ENCODE measurements at regions not wholly inside any gene's neighbourhood (a gene's known extent, or its start where the extent isn't known, plus 50 kb on each side); places are given as distances from the start of the nearest gene placed in this dataset.

DNA sequence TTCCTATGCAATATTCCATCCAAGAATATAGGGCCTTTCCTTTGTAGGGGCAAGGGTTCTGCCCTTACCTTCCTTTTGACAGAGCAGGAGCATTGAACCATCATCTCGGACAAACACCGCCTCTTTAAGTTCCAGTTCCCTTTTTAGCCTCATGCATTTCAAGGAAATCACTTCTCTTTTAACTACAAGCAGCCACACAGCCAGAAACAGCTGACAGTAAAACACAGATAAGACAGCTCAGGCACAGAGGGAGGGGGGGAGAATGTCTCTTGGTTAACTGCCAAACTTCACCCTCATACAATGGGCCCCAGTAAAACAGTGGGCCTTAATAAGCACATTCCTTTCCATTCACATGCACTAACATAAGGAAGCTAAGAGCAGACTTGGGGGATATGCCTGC, 648.3 kb downstream of the GABRG1 start:
- no TSS peak for BruUV-seq (replicated peaks)
- Histone ChIP-seq H3K79me2 (ENCODE audit: insufficient read depth, low read length) (no peaks in the 10 kb centered on the region), H3K4me1 (ENCODE audit: insufficient read depth, low read length) (no peaks in the 10 kb centered on the region), H3K27ac (ENCODE audit: extremely low read length, insufficient read depth, low read length) (no peak overlapping the region), H2AFZ (ENCODE audit: low read length) (no peak overlapping the region), H3K4me3 (replicated peaks in 1 of 3; ENCODE audit: insufficient read depth in 1 of 3, low read depth in 2 of 3, low read length in 3 of 3) (no peak overlapping the region), H3K27me3 (ENCODE audit: control insufficient read depth in 1 of 2, insufficient read depth in 2 of 2, low read length in 2 of 2) (no peaks in the 10 kb centered on the region), H3K9me3 (ENCODE audit: low read length) (peaks cover 42% of the 10 kb centered on the region), H3K36me3 (replicated peaks in 1 of 2; ENCODE audit: control insufficient read depth in 1 of 2, insufficient read depth in 2 of 2, low read length in 2 of 2) (no peaks in the 10 kb centered on the region), H3K4me2 (ENCODE audit: low read depth, low read length) (no peak overlapping the region), H4K20me1 (ENCODE audit: insufficient read depth, low read length) (no peaks in the 10 kb centered on the region), H3K9ac (ENCODE audit: insufficient read depth, low read depth, low read length) (no peak overlapping the region)
- FAIRE-seq = no peak
- intact Hi-C loops (cut with micrococcal nuclease; ENCODE audit: unreplicated experiment) = no loop called here
- CTCF ChIA-PET (ENCODE audit: low intra/inter-chr PET ratio, low total read pairs) = no interaction called here
- no peak for DNase-seq (ENCODE audit: low spot score)
- POLR2A ChIA-PET = no interaction called here
- WGBS (ENCODE audit: low lambda C conversion rate) = 0% methylated on average over 2 of the region's 2 CpGs
- in situ Hi-C loops (cut with HindIII; ENCODE audit: extremely low pct_ligation_motif_present, low pct_unique_long_range_greater_than_20kb) = no loop called here
- no peak for ATAC-seq
- TF ChIP-seq, protein P1, sequence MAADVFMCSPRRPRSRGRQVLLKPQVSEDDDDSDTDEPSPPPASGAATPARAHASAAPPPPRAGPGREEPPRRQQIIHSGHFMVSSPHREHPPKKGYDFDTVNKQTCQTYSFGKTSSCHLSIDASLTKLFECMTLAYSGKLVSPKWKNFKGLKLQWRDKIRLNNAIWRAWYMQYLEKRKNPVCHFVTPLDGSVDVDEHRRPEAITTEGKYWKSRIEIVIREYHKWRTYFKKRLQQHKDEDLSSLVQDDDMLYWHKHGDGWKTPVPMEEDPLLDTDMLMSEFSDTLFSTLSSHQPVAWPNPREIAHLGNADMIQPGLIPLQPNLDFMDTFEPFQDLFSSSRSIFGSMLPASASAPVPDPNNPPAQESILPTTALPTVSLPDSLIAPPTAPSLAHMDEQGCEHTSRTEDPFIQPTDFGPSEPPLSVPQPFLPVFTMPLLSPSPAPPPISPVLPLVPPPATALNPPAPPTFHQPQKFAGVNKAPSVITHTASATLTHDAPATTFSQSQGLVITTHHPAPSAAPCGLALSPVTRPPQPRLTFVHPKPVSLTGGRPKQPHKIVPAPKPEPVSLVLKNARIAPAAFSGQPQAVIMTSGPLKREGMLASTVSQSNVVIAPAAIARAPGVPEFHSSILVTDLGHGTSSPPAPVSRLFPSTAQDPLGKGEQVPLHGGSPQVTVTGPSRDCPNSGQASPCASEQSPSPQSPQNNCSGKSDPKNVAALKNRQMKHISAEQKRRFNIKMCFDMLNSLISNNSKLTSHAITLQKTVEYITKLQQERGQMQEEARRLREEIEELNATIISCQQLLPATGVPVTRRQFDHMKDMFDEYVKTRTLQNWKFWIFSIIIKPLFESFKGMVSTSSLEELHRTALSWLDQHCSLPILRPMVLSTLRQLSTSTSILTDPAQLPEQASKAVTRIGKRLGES (CRISPR knock-in tag; IDR thresholded peaks at IDR 0.05; ENCODE audit: borderline replicate concordance) = no peak
- TF ChIP-seq, protein P2, sequence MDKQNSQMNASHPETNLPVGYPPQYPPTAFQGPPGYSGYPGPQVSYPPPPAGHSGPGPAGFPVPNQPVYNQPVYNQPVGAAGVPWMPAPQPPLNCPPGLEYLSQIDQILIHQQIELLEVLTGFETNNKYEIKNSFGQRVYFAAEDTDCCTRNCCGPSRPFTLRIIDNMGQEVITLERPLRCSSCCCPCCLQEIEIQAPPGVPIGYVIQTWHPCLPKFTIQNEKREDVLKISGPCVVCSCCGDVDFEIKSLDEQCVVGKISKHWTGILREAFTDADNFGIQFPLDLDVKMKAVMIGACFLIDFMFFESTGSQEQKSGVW (CRISPR knock-in tag; IDR thresholded peaks at IDR 0.05; ENCODE audit: borderline replicate concordance) = no peak
- TF ChIP-seq ZNF549 (CRISPR knock-in tag; IDR thresholded peaks at IDR 0.05) (no peak), ZBTB7B (CRISPR knock-in tag; IDR thresholded peaks at IDR 0.05) (no peak), ZNF367 (CRISPR knock-in tag; IDR thresholded peaks at IDR 0.05; ENCODE audit: borderline replicate concordance) (no peak), TGIF2 (CRISPR knock-in tag; IDR thresholded peaks at IDR 0.05) (no peak), KDM5A (IDR thresholded peaks at IDR 0.05; ENCODE audit: borderline replicate concordance, low read length) (no peak)
- TF ChIP-seq, protein P3, sequence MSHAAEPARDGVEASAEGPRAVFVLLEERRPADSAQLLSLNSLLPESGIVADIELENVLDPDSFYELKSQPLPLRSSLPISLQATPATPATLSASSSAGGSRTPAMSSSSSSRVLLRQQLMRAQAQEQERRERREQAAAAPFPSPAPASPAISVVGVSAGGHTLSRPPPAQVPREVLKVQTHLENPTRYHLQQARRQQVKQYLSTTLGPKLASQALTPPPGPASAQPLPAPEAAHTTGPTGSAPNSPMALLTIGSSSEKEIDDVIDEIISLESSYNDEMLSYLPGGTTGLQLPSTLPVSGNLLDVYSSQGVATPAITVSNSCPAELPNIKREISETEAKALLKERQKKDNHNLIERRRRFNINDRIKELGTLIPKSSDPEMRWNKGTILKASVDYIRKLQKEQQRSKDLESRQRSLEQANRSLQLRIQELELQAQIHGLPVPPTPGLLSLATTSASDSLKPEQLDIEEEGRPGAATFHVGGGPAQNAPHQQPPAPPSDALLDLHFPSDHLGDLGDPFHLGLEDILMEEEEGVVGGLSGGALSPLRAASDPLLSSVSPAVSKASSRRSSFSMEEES (CRISPR knock-in tag; IDR thresholded peaks at IDR 0.05) = no peak
- TF ChIP-seq, protein P4, sequence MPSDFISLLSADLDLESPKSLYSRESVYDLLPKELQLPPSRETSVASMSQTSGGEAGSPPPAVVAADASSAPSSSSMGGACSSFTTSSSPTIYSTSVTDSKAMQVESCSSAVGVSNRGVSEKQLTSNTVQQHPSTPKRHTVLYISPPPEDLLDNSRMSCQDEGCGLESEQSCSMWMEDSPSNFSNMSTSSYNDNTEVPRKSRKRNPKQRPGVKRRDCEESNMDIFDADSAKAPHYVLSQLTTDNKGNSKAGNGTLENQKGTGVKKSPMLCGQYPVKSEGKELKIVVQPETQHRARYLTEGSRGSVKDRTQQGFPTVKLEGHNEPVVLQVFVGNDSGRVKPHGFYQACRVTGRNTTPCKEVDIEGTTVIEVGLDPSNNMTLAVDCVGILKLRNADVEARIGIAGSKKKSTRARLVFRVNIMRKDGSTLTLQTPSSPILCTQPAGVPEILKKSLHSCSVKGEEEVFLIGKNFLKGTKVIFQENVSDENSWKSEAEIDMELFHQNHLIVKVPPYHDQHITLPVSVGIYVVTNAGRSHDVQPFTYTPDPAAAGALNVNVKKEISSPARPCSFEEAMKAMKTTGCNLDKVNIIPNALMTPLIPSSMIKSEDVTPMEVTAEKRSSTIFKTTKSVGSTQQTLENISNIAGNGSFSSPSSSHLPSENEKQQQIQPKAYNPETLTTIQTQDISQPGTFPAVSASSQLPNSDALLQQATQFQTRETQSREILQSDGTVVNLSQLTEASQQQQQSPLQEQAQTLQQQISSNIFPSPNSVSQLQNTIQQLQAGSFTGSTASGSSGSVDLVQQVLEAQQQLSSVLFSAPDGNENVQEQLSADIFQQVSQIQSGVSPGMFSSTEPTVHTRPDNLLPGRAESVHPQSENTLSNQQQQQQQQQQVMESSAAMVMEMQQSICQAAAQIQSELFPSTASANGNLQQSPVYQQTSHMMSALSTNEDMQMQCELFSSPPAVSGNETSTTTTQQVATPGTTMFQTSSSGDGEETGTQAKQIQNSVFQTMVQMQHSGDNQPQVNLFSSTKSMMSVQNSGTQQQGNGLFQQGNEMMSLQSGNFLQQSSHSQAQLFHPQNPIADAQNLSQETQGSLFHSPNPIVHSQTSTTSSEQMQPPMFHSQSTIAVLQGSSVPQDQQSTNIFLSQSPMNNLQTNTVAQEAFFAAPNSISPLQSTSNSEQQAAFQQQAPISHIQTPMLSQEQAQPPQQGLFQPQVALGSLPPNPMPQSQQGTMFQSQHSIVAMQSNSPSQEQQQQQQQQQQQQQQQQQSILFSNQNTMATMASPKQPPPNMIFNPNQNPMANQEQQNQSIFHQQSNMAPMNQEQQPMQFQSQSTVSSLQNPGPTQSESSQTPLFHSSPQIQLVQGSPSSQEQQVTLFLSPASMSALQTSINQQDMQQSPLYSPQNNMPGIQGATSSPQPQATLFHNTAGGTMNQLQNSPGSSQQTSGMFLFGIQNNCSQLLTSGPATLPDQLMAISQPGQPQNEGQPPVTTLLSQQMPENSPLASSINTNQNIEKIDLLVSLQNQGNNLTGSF (CRISPR knock-in tag; IDR thresholded peaks at IDR 0.05) = no peak
- TF ChIP-seq, protein P5, sequence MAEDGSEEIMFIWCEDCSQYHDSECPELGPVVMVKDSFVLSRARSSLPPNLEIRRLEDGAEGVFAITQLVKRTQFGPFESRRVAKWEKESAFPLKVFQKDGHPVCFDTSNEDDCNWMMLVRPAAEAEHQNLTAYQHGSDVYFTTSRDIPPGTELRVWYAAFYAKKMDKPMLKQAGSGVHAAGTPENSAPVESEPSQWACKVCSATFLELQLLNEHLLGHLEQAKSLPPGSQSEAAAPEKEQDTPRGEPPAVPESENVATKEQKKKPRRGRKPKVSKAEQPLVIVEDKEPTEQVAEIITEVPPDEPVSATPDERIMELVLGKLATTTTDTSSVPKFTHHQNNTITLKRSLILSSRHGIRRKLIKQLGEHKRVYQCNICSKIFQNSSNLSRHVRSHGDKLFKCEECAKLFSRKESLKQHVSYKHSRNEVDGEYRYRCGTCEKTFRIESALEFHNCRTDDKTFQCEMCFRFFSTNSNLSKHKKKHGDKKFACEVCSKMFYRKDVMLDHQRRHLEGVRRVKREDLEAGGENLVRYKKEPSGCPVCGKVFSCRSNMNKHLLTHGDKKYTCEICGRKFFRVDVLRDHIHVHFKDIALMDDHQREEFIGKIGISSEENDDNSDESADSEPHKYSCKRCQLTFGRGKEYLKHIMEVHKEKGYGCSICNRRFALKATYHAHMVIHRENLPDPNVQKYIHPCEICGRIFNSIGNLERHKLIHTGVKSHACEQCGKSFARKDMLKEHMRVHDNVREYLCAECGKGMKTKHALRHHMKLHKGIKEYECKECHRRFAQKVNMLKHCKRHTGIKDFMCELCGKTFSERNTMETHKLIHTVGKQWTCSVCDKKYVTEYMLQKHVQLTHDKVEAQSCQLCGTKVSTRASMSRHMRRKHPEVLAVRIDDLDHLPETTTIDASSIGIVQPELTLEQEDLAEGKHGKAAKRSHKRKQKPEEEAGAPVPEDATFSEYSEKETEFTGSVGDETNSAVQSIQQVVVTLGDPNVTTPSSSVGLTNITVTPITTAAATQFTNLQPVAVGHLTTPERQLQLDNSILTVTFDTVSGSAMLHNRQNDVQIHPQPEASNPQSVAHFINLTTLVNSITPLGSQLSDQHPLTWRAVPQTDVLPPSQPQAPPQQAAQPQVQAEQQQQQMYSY (CRISPR knock-in tag; IDR thresholded peaks at IDR 0.05) = no peak

Measured in HepG2 (cell line).